Panc1 (cell line): ENCODE measurements at regions not wholly inside any gene's neighbourhood (a gene's known extent, or its start where the extent isn't known, plus 50 kb on each side); places are given as distances from the start of the nearest gene placed in this dataset.

Experiments used
- POLR2AphosphoS5 ChIP-seq: IDR thresholded peaks from 2 replicates; pipeline ENCODE4 v1.6.1; 2012; ENCODE audit warnings: mild to moderate bottlenecking, low read depth, low read length, moderate library complexity
- TF ChIP-seq, protein P1 (sequence below): fragments of 450-650 bp; IDR thresholded peaks from 2 replicates; pipeline ENCODE4 v1.5.1; 2017; ENCODE audit warnings: mild to moderate bottlenecking
- TF ChIP-seq, protein P2 (sequence below), 2 experiments: IDR thresholded peaks; 2 replicates each; pipeline ENCODE4 v1.6.1; 2011 to 2012; ENCODE audit warnings: low read depth in 2 of 2, control low read depth in 1 of 2, low read length in 1 of 2, mild to moderate bottlenecking in 1 of 2, moderate library complexity in 1 of 2; ENCODE audit not compliant: insufficient read depth in 1 of 2

DNA sequence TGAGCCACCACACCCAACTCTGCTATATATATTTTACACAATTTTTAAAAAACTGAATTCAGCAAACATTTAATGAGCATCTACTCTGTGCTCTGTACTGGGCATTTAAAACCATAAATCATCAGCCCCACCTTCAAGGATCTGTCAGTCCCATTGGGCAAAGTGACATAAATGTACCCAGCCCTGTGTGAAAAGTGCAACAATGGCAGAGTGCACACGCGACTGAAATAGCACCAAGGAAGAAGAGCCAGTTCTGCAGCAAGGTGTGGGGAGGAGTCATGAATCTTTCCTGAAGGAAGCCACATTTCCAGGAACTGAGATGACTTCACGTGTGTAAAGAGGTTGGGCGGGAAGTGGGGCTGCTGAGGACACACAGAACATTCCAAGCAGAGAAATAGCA lies 111.5 kb upstream of the ATP6AP2 start:
- no peak for TF ChIP-seq POLR2AphosphoS5
- TF ChIP-seq, protein P1, sequence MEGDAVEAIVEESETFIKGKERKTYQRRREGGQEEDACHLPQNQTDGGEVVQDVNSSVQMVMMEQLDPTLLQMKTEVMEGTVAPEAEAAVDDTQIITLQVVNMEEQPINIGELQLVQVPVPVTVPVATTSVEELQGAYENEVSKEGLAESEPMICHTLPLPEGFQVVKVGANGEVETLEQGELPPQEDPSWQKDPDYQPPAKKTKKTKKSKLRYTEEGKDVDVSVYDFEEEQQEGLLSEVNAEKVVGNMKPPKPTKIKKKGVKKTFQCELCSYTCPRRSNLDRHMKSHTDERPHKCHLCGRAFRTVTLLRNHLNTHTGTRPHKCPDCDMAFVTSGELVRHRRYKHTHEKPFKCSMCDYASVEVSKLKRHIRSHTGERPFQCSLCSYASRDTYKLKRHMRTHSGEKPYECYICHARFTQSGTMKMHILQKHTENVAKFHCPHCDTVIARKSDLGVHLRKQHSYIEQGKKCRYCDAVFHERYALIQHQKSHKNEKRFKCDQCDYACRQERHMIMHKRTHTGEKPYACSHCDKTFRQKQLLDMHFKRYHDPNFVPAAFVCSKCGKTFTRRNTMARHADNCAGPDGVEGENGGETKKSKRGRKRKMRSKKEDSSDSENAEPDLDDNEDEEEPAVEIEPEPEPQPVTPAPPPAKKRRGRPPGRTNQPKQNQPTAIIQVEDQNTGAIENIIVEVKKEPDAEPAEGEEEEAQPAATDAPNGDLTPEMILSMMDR, result no peak
- TF ChIP-seq, protein P2, sequence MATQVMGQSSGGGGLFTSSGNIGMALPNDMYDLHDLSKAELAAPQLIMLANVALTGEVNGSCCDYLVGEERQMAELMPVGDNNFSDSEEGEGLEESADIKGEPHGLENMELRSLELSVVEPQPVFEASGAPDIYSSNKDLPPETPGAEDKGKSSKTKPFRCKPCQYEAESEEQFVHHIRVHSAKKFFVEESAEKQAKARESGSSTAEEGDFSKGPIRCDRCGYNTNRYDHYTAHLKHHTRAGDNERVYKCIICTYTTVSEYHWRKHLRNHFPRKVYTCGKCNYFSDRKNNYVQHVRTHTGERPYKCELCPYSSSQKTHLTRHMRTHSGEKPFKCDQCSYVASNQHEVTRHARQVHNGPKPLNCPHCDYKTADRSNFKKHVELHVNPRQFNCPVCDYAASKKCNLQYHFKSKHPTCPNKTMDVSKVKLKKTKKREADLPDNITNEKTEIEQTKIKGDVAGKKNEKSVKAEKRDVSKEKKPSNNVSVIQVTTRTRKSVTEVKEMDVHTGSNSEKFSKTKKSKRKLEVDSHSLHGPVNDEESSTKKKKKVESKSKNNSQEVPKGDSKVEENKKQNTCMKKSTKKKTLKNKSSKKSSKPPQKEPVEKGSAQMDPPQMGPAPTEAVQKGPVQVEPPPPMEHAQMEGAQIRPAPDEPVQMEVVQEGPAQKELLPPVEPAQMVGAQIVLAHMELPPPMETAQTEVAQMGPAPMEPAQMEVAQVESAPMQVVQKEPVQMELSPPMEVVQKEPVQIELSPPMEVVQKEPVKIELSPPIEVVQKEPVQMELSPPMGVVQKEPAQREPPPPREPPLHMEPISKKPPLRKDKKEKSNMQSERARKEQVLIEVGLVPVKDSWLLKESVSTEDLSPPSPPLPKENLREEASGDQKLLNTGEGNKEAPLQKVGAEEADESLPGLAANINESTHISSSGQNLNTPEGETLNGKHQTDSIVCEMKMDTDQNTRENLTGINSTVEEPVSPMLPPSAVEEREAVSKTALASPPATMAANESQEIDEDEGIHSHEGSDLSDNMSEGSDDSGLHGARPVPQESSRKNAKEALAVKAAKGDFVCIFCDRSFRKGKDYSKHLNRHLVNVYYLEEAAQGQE (IDR thresholded peaks at IDR 0.05; ENCODE audit: insufficient read depth in 1 of 2, low read depth in 2 of 2, low read length in 1 of 2), result no peak
